SIG-M5 treated with dmso at 0.1 percent for 504 hours (cell line): ENCODE measurements at regions not wholly inside any gene's neighbourhood (a gene's known extent, or its start where the extent isn't known, plus 50 kb on each side); places are given as distances from the start of the nearest gene placed in this dataset.
"Not testable (repeated sequence)": the region's sequence is repeated elsewhere in the genome, so short reads cannot be mapped to it uniquely, and the experiment has no call there.

Source experiments
- DNase-seq: peaks from one replicate; lab custom pipeline; 2025; ENCODE audit not compliant: unreplicated experiment; lab: John Stamatoyannopoulos, UW

DNA sequence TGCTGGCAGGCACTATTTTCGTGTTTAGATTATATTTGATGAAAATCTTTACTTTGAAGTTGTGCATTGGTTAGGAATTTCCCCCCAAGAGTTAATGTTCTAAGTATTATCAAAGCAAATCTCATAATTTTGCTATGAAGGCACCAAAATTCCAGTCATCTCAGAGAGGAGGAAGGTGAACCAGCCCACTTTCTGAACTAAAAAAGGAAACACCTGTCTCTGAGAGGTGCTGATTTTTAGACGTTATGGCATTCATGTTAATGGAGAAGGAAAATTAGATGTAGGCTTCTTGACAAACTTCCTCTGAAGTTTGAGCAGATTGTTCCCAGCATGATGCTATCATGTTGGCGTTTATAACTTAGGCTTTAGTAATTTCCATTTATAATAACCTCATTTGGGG, 432.9 kb upstream of the ACTBL2 start:
- DNase-seq = no peak

DNA sequence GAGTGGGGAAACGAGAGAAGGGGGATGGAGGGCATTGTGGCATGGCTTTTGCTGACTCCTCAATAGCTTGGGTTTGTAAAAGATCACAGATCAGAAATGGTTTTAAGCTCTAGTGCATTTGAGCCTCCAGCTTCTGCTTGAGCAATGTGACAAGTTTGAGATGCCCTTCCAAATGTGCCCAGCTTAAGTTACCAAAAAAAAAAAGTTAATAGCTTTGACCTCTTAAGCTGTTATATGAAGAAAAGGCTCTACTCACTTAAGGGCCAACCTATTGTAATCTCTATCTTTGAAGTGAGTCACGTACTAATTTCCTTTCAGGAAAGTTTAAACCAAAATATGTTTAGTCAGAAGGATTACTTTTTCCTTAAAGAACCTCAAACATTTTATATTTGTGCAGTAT, 428.8 kb upstream of the ACTBL2 start:
- no peak for DNase-seq

DNA sequence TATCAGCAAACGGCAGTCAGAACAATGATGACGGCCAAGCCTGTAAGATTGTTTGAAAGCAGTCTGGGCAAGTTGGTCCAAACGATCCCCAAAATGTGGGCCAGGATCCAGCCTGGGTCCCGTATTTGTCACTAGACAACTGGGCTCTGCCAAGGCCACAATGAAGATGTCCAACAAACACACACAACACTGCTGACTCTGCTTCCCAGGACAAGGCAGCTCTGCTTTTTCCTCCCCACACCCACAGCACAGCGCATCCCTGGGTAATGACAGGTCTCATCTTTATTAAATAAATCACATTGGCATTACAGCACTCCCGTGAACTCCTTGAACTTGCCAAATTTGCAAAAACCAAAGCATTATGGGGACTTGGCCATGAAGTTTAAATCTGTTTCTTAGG, 424.1 kb upstream of the ACTBL2 start:
- DNase-seq = no peak

DNA sequence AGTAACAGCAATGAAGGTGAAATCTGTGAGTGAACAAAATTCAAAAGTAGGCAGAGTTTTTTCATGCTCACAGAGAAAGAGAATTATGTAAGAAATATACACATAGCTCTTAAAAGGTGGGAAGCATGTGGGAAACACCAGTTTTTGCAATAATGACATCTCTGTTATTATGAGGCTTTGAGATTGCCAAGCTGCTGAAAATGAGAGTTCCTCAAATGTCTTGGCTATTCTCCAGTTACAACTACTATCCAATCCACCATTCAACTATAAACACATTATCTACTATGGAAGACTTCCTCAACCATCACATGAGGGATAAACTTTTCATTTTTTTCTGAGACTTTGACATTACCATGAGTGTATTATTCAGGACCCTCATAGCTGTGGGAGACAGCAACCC, 420.8 kb upstream of the ACTBL2 start:
- DNase-seq = no peak

DNA sequence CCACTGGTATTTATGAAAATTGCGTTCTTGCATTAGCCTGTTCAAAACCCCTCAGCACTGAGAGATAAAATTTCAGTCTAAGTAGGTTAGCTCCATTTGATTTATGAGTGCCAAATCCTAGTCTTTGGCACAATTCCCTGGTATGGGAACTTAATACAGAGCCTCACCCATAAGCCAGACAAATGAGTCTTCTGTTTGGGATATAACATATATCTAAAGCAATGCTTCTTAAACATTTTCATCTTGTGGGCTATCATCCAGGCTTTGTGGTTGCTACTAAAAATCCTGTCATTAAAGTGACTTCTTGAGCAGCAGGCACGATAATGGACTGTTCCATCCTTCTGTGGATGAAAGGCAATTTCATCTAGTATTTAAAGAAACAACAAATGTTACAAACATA, 419.5 kb upstream of the ACTBL2 start:
- DNase-seq = no peak

DNA sequence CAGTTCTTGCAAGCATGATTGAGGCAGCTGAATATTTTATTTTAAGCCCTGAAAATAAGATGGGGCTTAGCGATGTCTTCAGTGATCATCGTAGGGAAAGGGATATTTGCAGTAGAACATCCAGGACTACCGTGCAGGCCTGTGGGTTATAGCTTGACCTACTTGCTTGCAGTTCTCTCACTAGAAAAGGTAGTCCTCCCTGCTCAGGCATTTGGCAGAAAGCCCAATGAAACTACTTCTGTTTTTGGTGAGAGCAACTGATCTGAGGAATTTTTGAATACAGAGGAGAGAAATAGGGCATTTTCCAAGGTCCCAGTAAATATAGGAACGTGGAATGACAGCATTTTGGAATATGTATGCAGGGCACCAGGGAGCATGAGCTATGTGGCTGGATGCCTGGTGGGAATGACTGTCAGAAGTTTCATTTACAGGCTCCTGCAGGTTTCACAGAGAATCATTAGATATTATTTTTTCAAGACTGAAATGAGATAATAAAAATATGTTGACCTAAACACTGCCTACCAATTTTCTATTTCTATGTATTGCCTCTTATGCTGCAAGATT, 417.9 kb upstream of the ACTBL2 start:
- no peak for DNase-seq

DNA sequence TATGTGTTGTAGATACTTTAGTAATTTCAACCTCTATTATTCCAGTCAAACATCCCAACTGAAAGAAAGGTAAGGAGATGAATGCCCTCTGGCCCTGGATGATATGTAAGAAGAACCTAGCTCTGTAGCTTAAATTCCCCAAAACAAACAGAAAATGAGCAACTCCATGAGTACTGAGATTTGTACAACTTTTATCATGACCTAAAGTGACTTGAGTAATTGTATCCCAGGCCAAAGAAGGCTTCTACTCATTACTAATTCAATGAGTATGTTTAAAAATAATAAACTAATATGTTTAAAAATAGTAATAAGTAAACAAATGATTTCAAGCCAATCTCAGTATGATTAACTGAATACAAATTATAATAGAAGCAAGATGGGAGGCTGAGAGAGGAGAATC, 414.0 kb upstream of the ACTBL2 start:
- no peak for DNase-seq

DNA sequence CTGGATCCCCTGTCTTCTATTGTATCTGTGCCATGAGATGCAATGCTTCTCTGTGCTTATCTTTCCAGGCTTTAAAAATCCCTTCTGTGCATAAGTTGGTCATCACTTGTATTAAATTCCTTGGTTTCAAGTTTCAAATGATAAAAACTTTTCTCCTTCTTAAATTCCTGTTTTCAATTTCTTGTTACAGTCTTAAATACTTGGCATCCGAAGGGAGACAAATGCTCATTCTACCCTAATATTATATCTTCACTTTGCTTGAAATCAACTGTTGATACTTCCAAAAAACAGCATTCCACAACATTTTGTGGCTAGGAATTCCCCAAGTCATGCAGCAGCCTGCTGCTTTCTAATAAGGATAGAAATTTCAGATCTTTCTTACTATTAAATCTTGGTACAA, 413.2 kb upstream of the ACTBL2 start:
- no peak for DNase-seq

DNA sequence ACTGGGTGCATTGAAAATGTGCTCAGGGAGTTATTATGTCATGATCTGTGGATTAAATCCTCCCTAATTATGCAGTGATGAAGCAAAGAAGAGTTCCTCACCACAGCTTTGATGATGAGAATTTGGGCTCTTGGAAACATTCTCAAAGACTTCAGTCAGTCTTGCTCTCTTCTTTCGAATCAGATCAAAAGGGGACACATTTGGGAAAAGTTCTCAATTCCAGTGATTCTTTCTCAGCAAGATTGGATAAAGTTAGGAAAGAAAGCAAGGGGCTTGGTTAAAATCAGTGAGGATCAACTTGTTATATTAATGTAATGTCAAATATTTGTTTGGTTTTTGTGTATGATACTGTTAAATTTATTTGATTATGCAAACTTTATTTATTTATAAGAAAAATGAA, 411.3 kb upstream of the ACTBL2 start:
- DNase-seq = no peak

DNA sequence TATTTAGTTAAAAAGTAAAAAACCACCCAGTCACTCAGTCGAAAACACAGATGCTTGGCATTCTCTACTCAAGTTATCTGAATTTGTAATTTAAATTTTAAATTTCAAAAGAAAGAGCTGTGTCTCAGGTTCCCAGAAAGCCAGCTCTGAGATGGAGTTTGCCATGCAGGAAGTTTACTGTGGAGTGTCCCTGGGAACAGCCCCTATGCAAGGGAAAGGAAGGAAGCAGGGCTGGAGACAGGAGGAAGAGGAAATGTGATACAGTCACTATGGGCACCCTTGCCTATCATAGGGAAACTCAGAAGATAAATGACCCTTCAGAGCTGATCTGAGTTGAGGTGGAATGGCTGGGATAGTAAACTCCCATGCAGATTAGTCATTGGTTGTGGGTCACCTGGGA, 408.8 kb upstream of the ACTBL2 start:
- no peak for DNase-seq

DNA sequence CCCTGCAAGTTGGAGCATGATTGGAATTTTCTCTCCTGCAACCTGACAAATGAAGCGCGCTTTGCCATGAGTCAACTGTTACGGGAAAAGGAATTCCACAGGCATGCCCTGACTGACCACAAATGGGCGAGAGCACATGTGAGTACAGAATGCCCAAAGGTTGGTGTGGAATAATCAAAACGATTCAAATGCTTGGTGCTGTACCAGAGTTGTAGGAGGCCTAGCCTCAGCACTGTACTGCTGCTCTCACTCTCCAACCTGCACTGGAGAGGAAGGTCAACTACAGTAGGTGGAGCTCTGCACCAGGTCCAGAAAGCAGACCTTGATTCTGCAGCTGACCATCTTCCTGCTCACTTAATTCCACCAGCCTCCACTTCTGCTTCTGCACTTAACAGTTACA, 406.9 kb upstream of the ACTBL2 start:
- DNase-seq = peak; percentile 5

DNA sequence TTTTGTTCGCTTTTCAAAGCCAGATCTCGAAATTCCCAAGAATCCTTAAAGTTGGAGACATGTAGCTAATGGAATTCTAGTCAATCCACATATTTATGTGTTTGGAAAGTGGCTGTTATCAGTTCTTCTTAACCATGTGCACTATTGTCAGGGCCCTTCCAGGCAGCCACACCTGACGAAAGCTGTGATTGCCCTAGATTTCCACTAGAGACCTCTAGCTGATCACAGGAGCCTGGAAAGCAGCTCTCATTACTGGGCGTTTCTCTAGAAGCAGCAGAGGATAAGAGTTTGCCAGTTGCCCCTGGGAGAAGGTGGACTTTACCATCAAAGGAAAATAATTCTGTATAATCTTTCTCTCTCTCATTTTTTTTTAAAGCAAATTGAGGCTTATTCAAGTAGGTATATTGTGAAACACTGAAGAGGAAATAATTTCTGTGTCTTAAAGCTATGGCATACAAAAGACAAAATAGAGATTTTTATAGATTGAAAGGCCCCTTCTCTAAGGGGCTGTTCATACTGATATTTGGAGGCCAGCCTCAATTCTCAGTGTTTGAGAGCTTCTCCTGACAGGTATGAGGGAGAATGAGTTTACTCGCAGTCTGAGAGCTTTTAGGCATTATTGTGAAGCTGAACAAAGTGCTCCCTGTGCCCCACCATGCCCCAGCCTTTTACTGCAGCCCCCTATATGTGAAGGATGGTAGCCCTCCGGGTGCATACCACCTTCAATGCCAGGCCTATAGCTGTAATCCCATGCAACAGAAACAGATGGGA, 405.4 kb upstream of the ACTBL2 start:
- DNase-seq = peak; percentile 36

DNA sequence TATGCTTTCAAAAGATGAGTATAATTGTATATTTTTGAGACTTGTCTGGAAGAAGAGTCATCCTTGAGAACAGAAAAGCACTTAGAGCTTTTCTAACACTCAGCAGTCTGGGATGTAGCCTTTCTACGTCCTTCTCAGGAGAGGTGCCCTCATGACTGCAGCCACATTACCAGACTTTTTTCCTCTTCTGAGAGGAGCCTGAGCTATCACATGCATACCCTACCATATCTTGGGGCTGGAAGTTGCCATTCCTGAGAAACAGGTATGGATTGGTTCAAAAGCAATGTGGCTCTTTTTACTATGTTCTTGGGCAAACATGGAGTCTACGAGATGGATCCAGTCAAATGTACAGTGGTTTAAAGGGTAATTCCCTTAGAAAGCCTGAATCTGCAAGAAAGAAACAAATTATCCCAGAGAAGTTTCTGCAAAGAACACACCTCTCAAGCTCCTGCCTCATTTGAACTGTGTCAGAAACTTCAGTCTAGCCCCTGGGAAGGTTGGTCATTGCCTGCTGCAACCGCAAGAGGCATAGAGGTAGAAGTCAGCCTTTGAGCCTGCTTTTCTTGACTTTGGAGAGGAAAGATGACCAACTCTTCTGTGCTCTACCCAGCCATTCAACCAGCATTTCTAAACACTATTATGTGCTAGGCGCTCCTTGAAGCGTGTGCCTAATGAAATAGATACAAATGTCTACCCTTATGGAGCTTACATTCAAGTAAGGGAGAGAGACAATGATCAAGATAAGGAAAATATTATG, 401.9 kb upstream of the ACTBL2 start:
- no peak for DNase-seq

DNA sequence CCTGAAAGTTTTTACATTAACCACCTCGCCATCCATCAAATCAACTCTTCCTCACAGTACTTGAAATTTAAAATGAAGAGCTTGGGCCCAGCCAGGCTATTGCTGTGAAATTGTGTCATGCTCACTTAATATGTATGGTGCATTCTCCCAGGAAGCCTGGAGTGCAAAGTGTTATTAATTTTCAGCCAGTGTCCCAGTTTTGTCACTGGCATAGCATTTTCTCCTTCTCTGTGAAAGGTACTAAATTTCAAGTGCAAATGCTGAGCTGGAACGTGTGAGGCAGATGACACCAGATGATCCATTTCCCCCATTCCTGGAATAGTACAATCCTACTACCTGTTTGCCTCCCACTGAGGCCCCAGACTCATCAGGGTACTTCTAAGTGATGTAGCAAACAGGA, 397.6 kb upstream of the ACTBL2 start:
- no peak for DNase-seq

DNA sequence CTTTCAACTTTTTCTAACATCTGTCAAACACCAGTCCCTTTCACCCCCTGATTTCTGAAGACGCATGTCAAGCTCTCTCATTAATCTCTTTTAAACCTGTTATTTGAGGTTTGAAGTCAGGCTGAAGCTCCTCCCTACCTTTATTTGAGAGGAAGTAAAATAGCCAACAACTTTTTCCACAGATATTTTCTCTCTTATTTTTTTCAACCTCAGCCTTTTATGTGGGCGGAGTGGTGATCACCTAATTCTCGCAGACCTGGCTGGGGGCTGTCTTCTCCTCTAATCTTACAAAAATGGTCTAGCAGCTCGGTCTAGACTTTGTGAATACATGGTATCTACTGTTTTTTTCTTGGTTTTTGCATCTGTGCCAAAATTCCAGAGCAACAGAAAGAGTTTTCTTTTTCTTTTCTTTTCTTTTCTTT, 395.7 kb upstream of the ACTBL2 start:
- DNase-seq = no peak

DNA sequence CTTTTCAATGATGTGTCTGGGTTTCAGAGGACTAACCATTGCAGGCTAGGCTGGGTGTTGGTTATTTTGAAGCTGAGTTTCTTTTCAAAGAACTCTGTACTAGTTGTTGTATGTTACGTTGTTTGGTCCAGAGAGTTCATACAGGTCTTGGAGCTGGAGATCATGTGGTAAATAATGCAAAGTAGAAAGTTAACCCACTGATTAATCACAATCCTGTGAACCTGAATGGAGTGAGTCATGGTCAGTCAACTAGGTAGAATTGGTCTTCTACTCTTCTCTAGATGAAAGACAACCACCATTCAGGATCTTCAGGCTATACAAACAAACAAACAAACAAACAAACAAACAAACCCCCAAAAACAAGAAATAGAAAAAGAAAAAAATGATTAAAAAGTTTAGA, 388.9 kb upstream of the ACTBL2 start:
- DNase-seq = no peak

DNA sequence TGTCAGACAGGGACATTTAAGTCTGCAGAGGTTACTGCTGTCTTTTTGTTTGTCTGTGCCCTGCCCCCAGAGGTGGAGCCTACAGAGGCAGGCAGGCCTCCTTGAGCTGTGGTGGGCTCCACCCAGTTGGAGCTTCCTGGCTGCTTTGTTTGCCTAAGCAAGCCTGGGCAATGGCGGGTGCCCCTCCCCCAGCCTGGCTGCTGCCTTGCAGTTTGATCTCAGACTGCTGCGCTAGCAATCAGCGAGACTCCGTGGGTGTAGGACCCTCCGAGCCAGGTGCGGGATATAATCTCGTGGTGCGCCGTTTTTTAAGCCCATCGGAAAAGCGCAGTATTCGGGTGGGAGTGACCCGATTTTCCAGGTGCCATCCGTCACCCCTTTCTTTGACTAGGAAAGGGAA, 387.7 kb upstream of the ACTBL2 start:
- DNase-seq = not testable (repeated sequence)

DNA sequence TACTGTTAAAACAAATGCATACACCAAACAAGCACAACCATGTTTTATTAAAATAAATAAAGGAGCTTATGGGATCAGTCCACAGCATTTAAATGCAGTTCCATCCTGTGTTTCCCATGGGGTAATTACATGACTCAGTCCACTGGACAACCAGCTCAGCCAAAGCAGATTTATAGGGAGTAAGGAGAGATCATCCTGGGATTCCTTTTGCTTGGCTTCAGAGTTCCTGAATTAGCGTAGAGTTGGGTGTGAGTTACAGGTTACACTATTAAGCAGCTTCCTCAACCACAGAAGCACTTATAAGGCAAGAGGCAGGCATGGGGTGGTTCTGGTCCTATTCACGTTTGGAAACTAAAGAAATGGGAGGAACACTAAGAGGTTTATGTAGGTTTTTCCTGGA, 381.1 kb upstream of the ACTBL2 start:
- DNase-seq = no peak

DNA sequence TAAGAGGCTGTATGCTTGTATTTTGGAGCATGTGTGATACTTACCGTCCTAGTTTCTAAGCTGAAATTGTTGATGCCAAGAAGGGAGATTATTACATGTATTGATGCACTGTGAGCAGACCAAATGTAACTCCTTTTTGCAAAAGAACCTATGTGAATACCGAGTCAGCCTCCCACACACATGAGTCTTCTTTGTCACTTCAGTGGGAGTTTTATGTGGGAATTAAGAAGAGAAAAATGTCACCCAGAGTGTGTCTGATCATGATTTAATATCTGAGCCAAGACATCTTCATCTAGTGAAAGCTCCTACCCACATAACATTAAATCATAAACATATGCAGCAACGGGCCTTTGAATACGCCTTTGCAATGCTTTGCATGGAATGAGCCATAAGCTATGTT, 380.3 kb upstream of the ACTBL2 start:
- no peak for DNase-seq

DNA sequence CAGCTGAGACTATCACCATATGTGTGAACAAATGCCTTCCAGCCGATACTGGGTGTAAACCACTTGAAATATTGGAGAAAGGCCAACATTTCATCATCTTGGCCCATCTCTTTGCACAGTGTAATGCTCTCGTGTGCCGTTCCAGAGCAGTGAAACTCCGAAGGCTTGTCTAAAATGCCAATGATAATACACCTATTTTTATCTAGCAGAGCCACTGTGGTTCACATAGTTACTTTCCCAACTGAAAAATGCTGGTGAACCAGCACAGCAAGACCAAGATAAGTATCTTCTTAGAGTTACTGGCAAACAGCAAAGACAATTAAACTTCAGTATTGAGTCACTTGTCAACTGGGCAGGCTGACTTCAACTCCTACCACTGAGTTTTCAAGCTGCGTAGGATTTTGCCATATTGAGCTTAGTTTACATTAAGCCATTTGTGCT, 379.9 kb upstream of the ACTBL2 start:
- DNase-seq = peak; percentile 72

DNA sequence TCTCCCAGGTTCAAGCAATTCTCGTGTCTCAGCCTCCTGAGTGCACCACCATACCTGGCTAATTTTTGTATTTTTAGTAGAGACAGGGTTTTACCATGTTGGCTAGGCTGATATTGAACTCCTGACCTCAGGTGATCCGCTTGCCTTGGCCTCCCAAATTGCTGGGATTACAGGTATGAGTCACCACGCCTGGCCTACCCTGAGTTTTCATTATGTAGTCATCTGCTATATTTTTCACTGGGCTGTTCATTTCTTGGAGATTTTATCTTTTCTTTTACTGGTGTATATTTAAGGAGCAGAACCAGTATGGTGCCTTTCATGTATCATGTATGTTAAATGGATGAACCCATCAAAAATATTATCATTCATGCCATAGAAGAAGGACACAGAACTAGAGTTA, 377.0 kb upstream of the ACTBL2 start:
- no peak for DNase-seq

DNA sequence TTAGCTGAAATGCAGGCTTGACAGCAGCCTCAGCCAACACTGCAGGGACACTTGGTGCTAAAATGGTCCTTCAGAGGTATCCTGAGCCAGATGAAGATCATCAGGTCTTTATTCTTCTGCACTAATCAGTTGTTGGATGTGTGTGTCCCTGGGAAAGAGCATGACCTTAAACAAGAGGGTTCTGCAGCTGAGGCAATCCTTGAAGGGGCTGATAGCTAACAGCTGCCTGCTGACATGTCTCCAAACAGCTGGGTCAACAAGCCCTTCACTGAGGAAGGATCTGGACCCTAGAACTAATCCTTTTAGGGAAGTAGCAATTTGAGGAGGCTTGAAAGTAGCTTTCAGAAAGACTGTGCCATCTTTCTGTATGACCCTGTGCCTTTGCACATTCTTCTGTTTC, 376.3 kb upstream of the ACTBL2 start:
- no peak for DNase-seq
